ENCODE measurements at regions not wholly inside any gene's neighbourhood (a gene's known extent, or its start where the extent isn't known, plus 50 kb on each side); places are given as distances from the start of the nearest gene placed in this dataset.

- TF ChIP-seq CTCF (IDR thresholded peaks at IDR 0.05) (no peak), EZH2phosphoT487 (IDR thresholded peaks at IDR 0.05) (no peak), EZH2 (IDR thresholded peaks at IDR 0.05) (no peak)
Measured at GRCh38 chr12:124149287-124149686, 145.6 kb upstream of the RFLNA start.

All from neural progenitor cell (in vitro differentiated cells).